Heart right ventricle (tissue), 16 donors: ENCODE measurements at regions not wholly inside any gene's neighbourhood (a gene's known extent, or its start where the extent isn't known, plus 50 kb on each side); places are given as distances from the start of the nearest gene placed in this dataset.
A peak's percentile ranks its signal among the peaks of the same experiment; 100 is the strongest.

Experiments used
- ATAC-seq, 8 donors: fragments of 200-7000 bp; cut with Tn5 transposase; one replicate each; pipeline ENCODE4 v1.9.1; 2020; ENCODE audit warnings: mild to moderate bottlenecking in 8 of 8, moderate library complexity in 8 of 8, moderate number of reproducible peaks in 1 of 8
- DNase-seq, 2 donors: peaks; one replicate each; pipeline ENCODE4 v3.0.0-alpha.2; 2020
- H3K27ac ChIP-seq, 10 donors: fragments of 200-600 bp; sonication (generic) in 2 of 10; one replicate each; pipeline versions ENCODE4 v1.5.0 to v1.8.0; 2020 to 2022; ENCODE audit warnings: mild to moderate bottlenecking in 3 of 10
- H3K27me3 ChIP-seq, 7 donors: fragments of 200-600 bp; one replicate each; pipeline ENCODE4 v1.8.0; 2021 to 2022; ENCODE audit warnings: mild to moderate bottlenecking in 2 of 7
- H3K36me3 ChIP-seq, 9 donors: fragments of 200-600 bp; sonication (generic) in 1 of 9; one replicate each; pipeline versions ENCODE4 v1.5.0 to v1.8.0; 2020 to 2022; ENCODE audit warnings: mild to moderate bottlenecking in 2 of 9
- H3K4me1 ChIP-seq, 9 donors: fragments of 200-600 bp; sonication (generic) in 1 of 9; one replicate each; pipeline versions ENCODE4 v1.5.0 to v1.8.0; 2020 to 2022; ENCODE audit warnings: mild to moderate bottlenecking in 4 of 9
- H3K4me3 ChIP-seq, 10 donors: fragments of 200-600 bp; sonication (generic) in 2 of 10; one replicate each; pipeline versions ENCODE4 v1.5.0 to v1.8.0; 2020 to 2022; ENCODE audit warnings: mild to moderate bottlenecking in 7 of 10, moderate library complexity in 2 of 10
- H3K9me3 ChIP-seq, 11 donors: fragments of 200-600 bp in 10 of 11; sonication (generic) in 2 of 11; one replicate each; pipeline versions ENCODE4 v1.5.0 to v1.8.0; 2013 to 2022; ENCODE audit warnings: mild to moderate bottlenecking in 2 of 11, control low read depth in 1 of 11, moderate library complexity in 1 of 11
- WGBS, 2 donors: extraction: QIAGEN DNeasy Blood & Tissue Kit; methylation state at CpG; one replicate each; pipeline ENCODE4 v1.1.7; 2013; ENCODE audit warnings: inconsistent platforms in 1 of 2; 5-methylcytosine and 5-hydroxymethylcytosine counted together
- intact Hi-C, 10 donors: fragments of 100-400 bp; cut with DNase I; formaldehyde crosslinking; loops; one replicate each; pipeline versions ENCODE4 v1.11.1 to v1.14.2; 2022
- TF ChIP-seq, protein P1 (sequence below), 9 donors: fragments of 200-600 bp; sonication (generic) in 2 of 9; IDR thresholded peaks; one replicate each; pipeline versions ENCODE4 v1.5.0 to v1.8.0; 2021 to 2022; ENCODE audit warnings: antibody characterized with exemption in 9 of 9, mild to moderate bottlenecking in 5 of 9, moderate library complexity in 1 of 9
- donor health status: Arrhythmogenic right ventricular cardiomyopathy.
- donor health status: ischemic (EF 13 %, LVEDD 7.1; RV severe dilation, severe dysfunction).
- donor health status: healthy with polysubstance abuse.
- donor health status: DM: no; HTN: yes; CAD: no.
- donor health status: DM: no; HTN: no; CAD: no.
- donor health status: ischemic (EF 25% LVEDD 6.9; RV normal size, moderate dysfunction).
- donor health status: ischemic (EF 25% LVEDD 5.7; RV mildly dilated, moderate dysfunction).
- donor health status: healthy.
- donor health status: DM: yes; HTN: yes; CAD: no.
- donor health status: Ischemic cardiomyopathy.
- donor health status: ischemic (EF 35%, LVEDD 5.7; RV mildly dilated, moderate dysfunction).
- donor health status: nonischemic (EF 11% LVEDD 7.7; RV severe dilation, severe dysfunction).
- donor health status: DM: yes; HTN: yes; CAD: no.
- donor health status: PGD.
- donor health status: ischemic (EF 29% LVEDD 5.4; RV normal size, mild dysfunction).
- donor health status: nonischemic (EF 23%, LVEDD 6.1; RV moderate dilation, normal function).

DNA sequence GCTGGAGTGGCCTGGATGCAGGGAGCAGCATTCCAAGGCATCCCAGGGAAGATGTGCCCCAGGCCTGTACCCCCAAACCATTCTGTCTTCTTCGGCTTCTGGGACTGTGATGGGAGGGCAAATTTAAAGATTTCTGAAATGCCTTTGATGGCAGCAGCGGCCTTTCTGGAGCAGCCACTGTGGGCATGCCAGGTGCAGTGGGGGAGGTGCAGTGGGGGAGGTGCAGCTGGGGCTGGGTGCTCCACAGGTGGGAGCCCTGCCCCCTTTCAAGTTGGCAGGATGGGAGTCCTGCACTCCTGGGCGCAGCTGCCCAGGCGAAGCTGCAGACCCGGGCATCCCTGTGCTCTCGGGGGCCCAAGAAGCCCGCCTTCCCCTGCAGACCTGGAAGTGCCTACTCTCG is 293.5 kb upstream of the MOCS1 start:
- Histone ChIP-seq H3K27ac (no peak overlapping the region), H3K36me3 (no peaks in the 10 kb centered on the region), H3K9me3 (peaks cover 0 to 11% (median 0%) of the 10 kb centered on the region in 11 donors), H3K27me3 (peaks cover 0 to 31% (median 4%) of the 10 kb centered on the region in 7 donors), H3K4me3 (no peak overlapping the region), H3K4me1 (no peaks in the 10 kb centered on the region)
- 64 to 75% methylated on average over 8 of the region's 8 CpGs for WGBS, 2 donors
- ATAC-seq = no peak
- intact Hi-C loops = no loop called here
- no peak for DNase-seq
- TF ChIP-seq, protein P1, sequence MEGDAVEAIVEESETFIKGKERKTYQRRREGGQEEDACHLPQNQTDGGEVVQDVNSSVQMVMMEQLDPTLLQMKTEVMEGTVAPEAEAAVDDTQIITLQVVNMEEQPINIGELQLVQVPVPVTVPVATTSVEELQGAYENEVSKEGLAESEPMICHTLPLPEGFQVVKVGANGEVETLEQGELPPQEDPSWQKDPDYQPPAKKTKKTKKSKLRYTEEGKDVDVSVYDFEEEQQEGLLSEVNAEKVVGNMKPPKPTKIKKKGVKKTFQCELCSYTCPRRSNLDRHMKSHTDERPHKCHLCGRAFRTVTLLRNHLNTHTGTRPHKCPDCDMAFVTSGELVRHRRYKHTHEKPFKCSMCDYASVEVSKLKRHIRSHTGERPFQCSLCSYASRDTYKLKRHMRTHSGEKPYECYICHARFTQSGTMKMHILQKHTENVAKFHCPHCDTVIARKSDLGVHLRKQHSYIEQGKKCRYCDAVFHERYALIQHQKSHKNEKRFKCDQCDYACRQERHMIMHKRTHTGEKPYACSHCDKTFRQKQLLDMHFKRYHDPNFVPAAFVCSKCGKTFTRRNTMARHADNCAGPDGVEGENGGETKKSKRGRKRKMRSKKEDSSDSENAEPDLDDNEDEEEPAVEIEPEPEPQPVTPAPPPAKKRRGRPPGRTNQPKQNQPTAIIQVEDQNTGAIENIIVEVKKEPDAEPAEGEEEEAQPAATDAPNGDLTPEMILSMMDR (IDR thresholded peaks at IDR 0.05) = no peak

DNA sequence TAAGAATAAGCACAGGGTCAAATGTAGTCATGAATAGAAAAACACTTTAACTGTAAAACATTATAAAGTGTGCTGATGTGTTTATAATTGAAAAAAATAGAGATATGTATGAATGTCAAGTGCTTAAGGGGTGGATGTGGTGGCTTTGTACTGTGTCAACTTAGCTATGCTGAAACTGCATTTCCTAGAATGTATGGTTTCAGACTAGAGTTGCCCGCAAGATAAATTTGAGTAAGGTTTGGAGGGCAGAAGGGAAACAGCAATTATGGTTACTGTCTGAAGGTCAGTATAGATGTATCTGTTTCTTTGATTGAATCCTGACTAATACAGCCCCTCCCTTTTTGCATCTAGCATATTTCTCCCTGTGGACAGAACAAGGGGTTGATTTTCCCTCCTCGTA is 288.1 kb upstream of the MOCS1 start:
- TF ChIP-seq, protein P1 (IDR thresholded peaks at IDR 0.05) = no peak
- peaks cover 0 to 11% (median 0%) of the 10 kb centered on the region in 11 donors for H3K9me3 ChIP-seq
- WGBS, 2 donors = 86 to 94% methylated on average over 2 of the region's 2 CpGs
- no peaks in the 10 kb centered on the region for H3K36me3 ChIP-seq
- no peak for DNase-seq
- peaks cover 0 to 5% (median 0%) of the 10 kb centered on the region in 7 donors for H3K27me3 ChIP-seq
- no peak for ATAC-seq
- intact Hi-C loops = no loop called here
- no peak overlapping the region for H3K27ac ChIP-seq
- H3K4me3 ChIP-seq = no peak overlapping the region
- H3K4me1 ChIP-seq = no peaks in the 10 kb centered on the region

DNA sequence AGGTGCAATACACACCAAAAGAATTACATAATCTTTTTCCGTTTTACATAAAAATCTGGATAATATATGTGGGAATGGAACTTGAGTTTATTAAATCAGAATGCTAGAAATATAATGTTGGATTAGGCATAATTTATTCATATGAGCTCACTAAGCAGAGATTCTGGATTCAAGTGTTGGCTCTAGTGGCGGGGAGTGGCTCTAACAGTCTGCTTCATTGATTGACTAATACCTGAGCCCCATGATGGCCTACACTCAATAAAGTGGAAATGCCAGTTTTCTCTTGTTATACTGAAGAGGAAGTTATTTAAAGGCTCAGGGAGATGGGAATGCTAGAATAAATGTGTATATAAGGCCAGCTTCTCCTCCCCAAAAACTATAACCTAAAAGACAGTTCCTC is 285.5 kb upstream of the MOCS1 start:
- peaks cover 0 to 8% (median 0%) of the 10 kb centered on the region in 7 donors for H3K27me3 ChIP-seq
- no peaks in the 10 kb centered on the region for H3K36me3 ChIP-seq
- DNase-seq (no peak), ATAC-seq (no peak)
- no peak overlapping the region for H3K4me3 ChIP-seq
- H3K9me3 ChIP-seq = peaks cover 0 to 10% (median 0%) of the 10 kb centered on the region in 11 donors
- 84 to 87% methylated on average over 2 of the region's 2 CpGs for WGBS, 2 donors
- intact Hi-C loops = no loop called here
- no peak overlapping the region for H3K27ac ChIP-seq
- no peaks in the 10 kb centered on the region for H3K4me1 ChIP-seq
- TF ChIP-seq, protein P1 (IDR thresholded peaks at IDR 0.05) = no peak

DNA sequence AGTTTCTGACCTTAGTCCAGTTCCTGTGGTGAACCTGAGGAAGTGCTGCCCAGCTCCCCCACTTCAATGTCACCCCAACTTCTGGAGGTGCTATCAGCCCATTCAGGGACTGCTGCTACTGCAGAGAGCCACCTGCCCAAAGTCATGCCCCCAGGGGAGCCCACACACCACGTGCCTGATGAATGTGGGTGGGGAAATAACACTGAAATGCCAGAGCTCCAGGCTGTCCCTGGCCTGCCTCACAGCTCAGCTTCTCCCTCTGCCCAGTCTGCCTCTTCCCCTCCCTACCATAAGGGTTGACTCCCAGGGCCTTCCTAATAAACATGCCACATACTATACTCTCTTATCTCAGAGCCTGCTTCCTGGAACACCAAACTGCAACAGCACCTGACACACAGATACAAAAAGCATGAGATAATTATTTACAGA is 276.4 kb upstream of the MOCS1 start:
- TF ChIP-seq, protein P1 (IDR thresholded peaks at IDR 0.05) = no peak
- Histone ChIP-seq H3K4me1 (no peaks in the 10 kb centered on the region), H3K4me3 (no peak overlapping the region), H3K9me3 (peaks cover 0 to 4% (median 0%) of the 10 kb centered on the region in 11 donors), H3K27me3 (peaks cover 0 to 6% (median 0%) of the 10 kb centered on the region in 7 donors), H3K27ac (no peak overlapping the region), H3K36me3 (no peaks in the 10 kb centered on the region)
- WGBS, 2 donors = 3 to 5% methylated on average over 1 of the region's 1 CpG
- intact Hi-C loops = no loop called here
- ATAC-seq = peak in 3 of 8 donors; percentile 48 to 72 (median 53)
- DNase-seq = no peak
